ENCODE measurements at regions not wholly inside any gene's neighbourhood (a gene's known extent, or its start where the extent isn't known, plus 50 kb on each side); places are given as distances from the start of the nearest gene placed in this dataset.

- DNase-seq: no peak
- no peak for ATAC-seq
- intact Hi-C loops (cut with DNase I, micrococcal nuclease): no loop called here
- H3K9me3 ChIP-seq: no peaks in the 10 kb centered on the region
- H3K36me3 ChIP-seq (ENCODE audit: low read depth): no peaks in the 10 kb centered on the region
- H3K4me1 ChIP-seq (ENCODE audit: low read depth): no peaks in the 10 kb centered on the region
- no peak overlapping the region for H3K4me3 ChIP-seq
- no peak for TF ChIP-seq CTCF (IDR thresholded peaks at IDR 0.05)
Observed at GRCh38 chr7:132733860-132734259, 157.6 kb upstream of the PLXNA4 start.

- ATAC-seq: no peak
- TF ChIP-seq CTCF (IDR thresholded peaks at IDR 0.05): no peak
- Histone ChIP-seq H3K36me3 (ENCODE audit: low read depth) (no peaks in the 10 kb centered on the region), H3K4me1 (ENCODE audit: low read depth) (no peaks in the 10 kb centered on the region), H3K9me3 (no peaks in the 10 kb centered on the region), H3K4me3 (no peak overlapping the region)
- no peak for DNase-seq
- intact Hi-C loops (cut with DNase I, micrococcal nuclease): no loop called here
Observed at GRCh38 chr7:132732321-132732865, 156.1 kb upstream of the PLXNA4 start.

- Histone ChIP-seq H3K36me3 (ENCODE audit: low read depth) (no peaks in the 10 kb centered on the region), H3K4me3 (no peak overlapping the region), H3K9me3 (no peaks in the 10 kb centered on the region), H3K4me1 (ENCODE audit: low read depth) (no peaks in the 10 kb centered on the region)
- no peak for TF ChIP-seq CTCF (IDR thresholded peaks at IDR 0.05)
- DNase-seq: no peak
- intact Hi-C loops (cut with DNase I, micrococcal nuclease): no loop called here
- no peak for ATAC-seq
Observed at GRCh38 chr7:132730105-132730504, 153.8 kb upstream of the PLXNA4 start.

GRCh38 chr7:132723506-132724081 is 147.3 kb upstream of the PLXNA4 start:
- Histone ChIP-seq H3K4me1 (ENCODE audit: low read depth) (no peaks in the 10 kb centered on the region), H3K4me3 (no peak overlapping the region), H3K9me3 (no peaks in the 10 kb centered on the region), H3K36me3 (ENCODE audit: low read depth) (no peaks in the 10 kb centered on the region)
- TF ChIP-seq CTCF (IDR thresholded peaks at IDR 0.05): no peak
- DNase-seq (no peak), ATAC-seq (no peak)
- intact Hi-C loops (cut with DNase I, micrococcal nuclease): no loop called here

- intact Hi-C loops (cut with DNase I, micrococcal nuclease): no loop called here
- DNase-seq: no peak
- no peaks in the 10 kb centered on the region for H3K4me1 ChIP-seq (ENCODE audit: low read depth)
- no peak for ATAC-seq
- no peaks in the 10 kb centered on the region for H3K36me3 ChIP-seq (ENCODE audit: low read depth)
- no peak overlapping the region for H3K4me3 ChIP-seq
- no peak for TF ChIP-seq CTCF (IDR thresholded peaks at IDR 0.05)
- H3K9me3 ChIP-seq: no peaks in the 10 kb centered on the region
Observed at GRCh38 chr7:132720835-132721234, 144.6 kb upstream of the PLXNA4 start.

- no peak for TF ChIP-seq CTCF (IDR thresholded peaks at IDR 0.05)
- intact Hi-C loops (cut with DNase I, micrococcal nuclease): no loop called here
- no peak for DNase-seq
- Histone ChIP-seq H3K9me3 (no peaks in the 10 kb centered on the region), H3K36me3 (ENCODE audit: low read depth) (no peaks in the 10 kb centered on the region), H3K4me1 (ENCODE audit: low read depth) (no peaks in the 10 kb centered on the region), H3K4me3 (no peak overlapping the region)
- no peak for ATAC-seq
Observed at GRCh38 chr7:132713893-132714292, 137.6 kb upstream of the PLXNA4 start.

Data from mucosa of descending colon (tissue), 3 donors.